GM13977 (cell line): ENCODE measurements at regions not wholly inside any gene's neighbourhood (a gene's known extent, or its start where the extent isn't known, plus 50 kb on each side); places are given as distances from the start of the nearest gene placed in this dataset.

ENCODE experiments used
- DNase-seq: peaks from one replicate; pipeline ENCODE4 v3.0.0; 2012; ENCODE audit warnings: low spot score
- in situ Hi-C: fragments of 300-500 bp; cut with MboI; formaldehyde crosslinking; loops from one replicate; pipeline ENCODE4 v1.12.0; 2022; ENCODE audit warnings: low sequenced_read_pairs, low pct_unique_long_range_greater_than_20kb, mixed read lengths, inconsistent platforms; ENCODE audit not compliant: unreplicated experiment
- TF ChIP-seq, protein P1 (sequence below): IDR thresholded peaks from 2 replicates; pipeline ENCODE4 v1.5.1; 2012; ENCODE audit warnings: mild to moderate bottlenecking, control low read depth; ENCODE audit not compliant: insufficient read depth; ENCODE audit errors: extremely low read depth, missing control alignments

- in situ Hi-C loops, result no loop called here
- TF ChIP-seq, protein P1, sequence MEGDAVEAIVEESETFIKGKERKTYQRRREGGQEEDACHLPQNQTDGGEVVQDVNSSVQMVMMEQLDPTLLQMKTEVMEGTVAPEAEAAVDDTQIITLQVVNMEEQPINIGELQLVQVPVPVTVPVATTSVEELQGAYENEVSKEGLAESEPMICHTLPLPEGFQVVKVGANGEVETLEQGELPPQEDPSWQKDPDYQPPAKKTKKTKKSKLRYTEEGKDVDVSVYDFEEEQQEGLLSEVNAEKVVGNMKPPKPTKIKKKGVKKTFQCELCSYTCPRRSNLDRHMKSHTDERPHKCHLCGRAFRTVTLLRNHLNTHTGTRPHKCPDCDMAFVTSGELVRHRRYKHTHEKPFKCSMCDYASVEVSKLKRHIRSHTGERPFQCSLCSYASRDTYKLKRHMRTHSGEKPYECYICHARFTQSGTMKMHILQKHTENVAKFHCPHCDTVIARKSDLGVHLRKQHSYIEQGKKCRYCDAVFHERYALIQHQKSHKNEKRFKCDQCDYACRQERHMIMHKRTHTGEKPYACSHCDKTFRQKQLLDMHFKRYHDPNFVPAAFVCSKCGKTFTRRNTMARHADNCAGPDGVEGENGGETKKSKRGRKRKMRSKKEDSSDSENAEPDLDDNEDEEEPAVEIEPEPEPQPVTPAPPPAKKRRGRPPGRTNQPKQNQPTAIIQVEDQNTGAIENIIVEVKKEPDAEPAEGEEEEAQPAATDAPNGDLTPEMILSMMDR, result no peak
- no peak for DNase-seq
Measured at GRCh38 chr4:123937581-123937980, 541.0 kb downstream of the SPRY1 start.

GRCh38 chr4:123939621-123940020, 543.0 kb downstream of the SPRY1 start:
- no peak for DNase-seq
- TF ChIP-seq, protein P1, result no peak
- in situ Hi-C loops, result no loop called here

DNA sequence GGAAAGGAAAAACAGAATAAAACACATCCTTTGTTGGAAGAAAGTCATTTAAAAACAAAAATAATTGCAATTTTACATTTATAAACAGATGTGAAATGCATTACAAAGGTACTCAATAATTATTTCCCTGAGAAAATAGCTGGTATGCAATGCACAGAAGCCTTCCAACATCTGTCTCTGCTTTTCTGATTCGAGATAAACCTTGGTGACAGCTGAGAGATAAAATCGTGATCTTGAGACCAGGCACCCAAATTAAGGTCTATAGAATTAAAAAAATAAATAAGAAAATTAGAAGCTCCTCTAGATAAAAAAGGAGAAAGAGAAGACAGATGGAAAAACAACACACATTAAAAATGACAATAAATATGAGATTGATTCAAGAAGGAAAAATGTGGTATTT, 544.0 kb downstream of the SPRY1 start:
- DNase-seq, result no peak
- TF ChIP-seq, protein P1, result no peak
- in situ Hi-C loops, result no loop called here

DNA sequence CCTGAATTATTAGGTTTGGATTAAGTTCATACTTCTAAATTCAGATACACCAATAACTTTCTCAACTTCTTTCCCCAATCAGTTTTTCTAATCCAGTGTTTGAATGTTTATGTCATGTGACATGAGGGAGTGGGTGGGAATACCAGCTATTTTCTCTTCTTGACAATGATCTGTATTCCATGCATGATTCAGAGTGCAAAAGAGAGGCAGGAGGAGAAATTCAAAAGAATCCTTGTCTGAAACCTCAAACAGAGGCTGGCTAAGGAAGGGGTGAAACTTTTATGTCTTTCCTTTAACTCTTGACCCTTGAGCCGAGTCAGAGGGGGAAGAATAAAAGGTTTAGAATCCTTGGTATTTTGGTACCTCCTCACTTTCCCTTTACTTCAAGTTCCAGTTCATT, 544.7 kb downstream of the SPRY1 start:
- DNase-seq, result no peak
- TF ChIP-seq, protein P1, result no peak
- in situ Hi-C loops, result no loop called here

GRCh38 chr4:123943976-123944375, 547.4 kb downstream of the SPRY1 start:
- in situ Hi-C loops, result no loop called here
- no peak for DNase-seq
- TF ChIP-seq, protein P1, result no peak

DNA sequence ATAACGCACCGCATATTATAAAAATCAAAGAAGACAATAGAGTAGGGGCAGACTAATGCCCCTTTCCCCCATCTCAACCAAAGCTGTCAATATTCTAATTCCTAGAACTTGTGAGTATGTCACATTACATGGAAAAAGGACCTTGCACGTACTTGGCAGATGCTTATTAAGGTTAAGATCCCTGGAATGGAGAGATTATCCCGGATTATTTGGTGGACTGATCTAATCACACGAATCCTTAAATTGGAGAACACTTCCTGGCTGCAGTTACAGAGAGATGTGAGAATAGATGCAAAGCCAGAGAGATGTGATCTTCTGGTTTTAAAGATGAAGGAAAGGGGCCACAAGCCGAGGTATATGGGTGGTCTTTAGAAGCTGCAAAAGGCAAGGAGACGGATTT, 548.7 kb downstream of the SPRY1 start:
- in situ Hi-C loops, result no loop called here

More for the DNA sequence above, 548.7 kb downstream of the SPRY1 start:
- no peak for DNase-seq
- TF ChIP-seq, protein P1, result no peak
